MCF 10A (cell line): ENCODE measurements at regions not wholly inside any gene's neighbourhood (a gene's known extent, or its start where the extent isn't known, plus 50 kb on each side); places are given as distances from the start of the nearest gene placed in this dataset.

Experiments used
- BruUV-seq: library from RNA; stranded (reverse); fragments of 400-500 nt; replicated peaks from 2 replicates; lab custom pipeline; 2021; lab: Mats Ljungman, UMichigan
- CTCF ChIA-PET: fragments of 300-600 bp; sonication (Branson Sonifier 250); formaldehyde crosslinking; extraction: SDS; loops from one replicate; lab custom pipeline; 2021; ENCODE audit warnings: antibody characterized with exemption, inconsistent platforms; lab: Yijun Ruan, JAX
- POLR2A ChIA-PET: fragments of 300-600, 350-650 bp; sonication (Branson Sonifier 250); formaldehyde crosslinking; extraction: SDS; loops from one replicate; lab custom pipeline; 2020; ENCODE audit warnings: antibody characterized with exemption, inconsistent platforms; lab: Yijun Ruan, JAX
- DNase-seq: peaks from one replicate; pipeline ENCODE4 v3.0.0-alpha.2; 2018; ENCODE audit not compliant: unreplicated experiment
- H3K27ac Mint-ChIP-seq: one replicate; pipeline ENCODE4 v1.8.0; 2022; ENCODE audit warnings: mild to moderate bottlenecking, low read depth, mixed read lengths; ENCODE audit not compliant: unreplicated experiment
- H3K27me3 Mint-ChIP-seq: one replicate; pipeline ENCODE4 v1.8.0; 2022; ENCODE audit warnings: mixed read lengths; ENCODE audit not compliant: insufficient read depth, unreplicated experiment
- H3K36me3 Mint-ChIP-seq: one replicate; pipeline ENCODE4 v1.8.0; 2022; ENCODE audit warnings: mild to moderate bottlenecking, moderate library complexity, mixed read lengths; ENCODE audit not compliant: insufficient read depth, unreplicated experiment
- H3K4me1 Mint-ChIP-seq: one replicate; pipeline ENCODE4 v1.8.0; 2022; ENCODE audit warnings: mixed read lengths; ENCODE audit not compliant: insufficient read depth, unreplicated experiment
- H3K4me3 Mint-ChIP-seq: one replicate; pipeline ENCODE4 v1.8.0; 2022; ENCODE audit warnings: mild to moderate bottlenecking, moderate library complexity, mixed read lengths; ENCODE audit not compliant: unreplicated experiment
- H3K9me3 Mint-ChIP-seq: one replicate; pipeline ENCODE4 v1.8.0; 2022; ENCODE audit warnings: mixed read lengths; ENCODE audit not compliant: unreplicated experiment
- CTCF ChIP-seq: fragments of 200-600 bp; IDR thresholded peaks from one replicate; pipeline ENCODE4 v1.8.0; 2022; ENCODE audit warnings: antibody characterized with exemption, mild to moderate bottlenecking; ENCODE audit not compliant: unreplicated experiment
- intact Hi-C: fragments of 100-400 bp; cut with micrococcal nuclease; formaldehyde crosslinking; loops from 2 replicates; pipeline ENCODE4 v1.14.1; 2022

- H3K36me3 Mint-ChIP-seq = peaks cover 5% of the 10 kb centered on the region
- no TSS peak for BruUV-seq
- no peaks in the 10 kb centered on the region for H3K4me1 Mint-ChIP-seq
- H3K27ac Mint-ChIP-seq = no peak overlapping the region
- intact Hi-C loops = no loop called here
- no peak overlapping the region for H3K4me3 Mint-ChIP-seq
- DNase-seq = no peak
- TF ChIP-seq CTCF = no peak
- CTCF ChIA-PET = interaction anchor here (0.7 to 0.8 kb wide), 3 partner anchors 9 to 92 kb away, joined by 3 to 4 read pairs (median 3); no protein-coding TSS in a partner anchor
- H3K27me3 Mint-ChIP-seq = no peaks in the 10 kb centered on the region
- POLR2A ChIA-PET = interaction anchor here (0.7 kb wide), 1 partner anchor 71 kb away, joined by 3 read pairs; no protein-coding TSS in a partner anchor
- no peaks in the 10 kb centered on the region for H3K9me3 Mint-ChIP-seq
Observed at GRCh38 chr21:30057108-30057507, 109.5 kb downstream of the CLDN17 start.

- POLR2A ChIA-PET = no interaction called here
- no peaks in the 10 kb centered on the region for H3K9me3 Mint-ChIP-seq
Observed at GRCh38 chr21:30048570-30048969, 108.8 kb upstream of the GRIK1 start.

GRCh38 chr21:30044447-30045064 is 104.8 kb upstream of the GRIK1 start:
- POLR2A ChIA-PET = interaction anchor here (0.6 to 1.9 kb wide), 3 partner anchors 9 to 102 kb away, joined by 3 to 7 read pairs (median 5); no protein-coding TSS in a partner anchor
- intact Hi-C loops = loop anchor here (1.0 to 10.0 kb wide), 5 partner anchors 28 to 570 kb away; no protein-coding TSS in a partner anchor
- H3K27me3 Mint-ChIP-seq = peaks cover 6% of the 10 kb centered on the region
- H3K4me1 Mint-ChIP-seq = no peaks in the 10 kb centered on the region
- no peaks in the 10 kb centered on the region for H3K9me3 Mint-ChIP-seq
- no peaks in the 10 kb centered on the region for H3K36me3 Mint-ChIP-seq
- H3K4me3 Mint-ChIP-seq = no peak overlapping the region
- CTCF ChIA-PET = interaction anchor here (0.6 to 6.4 kb wide), 47 partner anchors 9 to 821 kb away, joined by 3 to 94 read pairs (median 3); no protein-coding TSS in a partner anchor
- H3K27ac Mint-ChIP-seq = no peak overlapping the region
- no TSS peak for BruUV-seq
- DNase-seq = peak; percentile 53
- peak; percentile 63 for TF ChIP-seq CTCF

More at GRCh38 chr21:30048570-30048969, 108.8 kb upstream of the GRIK1 start:
- Mint-ChIP-seq H3K4me1 (no peaks in the 10 kb centered on the region), H3K27me3 (no peaks in the 10 kb centered on the region), H3K27ac (no peak overlapping the region), H3K4me3 (no peak overlapping the region), H3K36me3 (no peaks in the 10 kb centered on the region)
- no TSS peak for BruUV-seq
- no peak for DNase-seq
- CTCF ChIA-PET = interaction anchor here (0.6 to 0.7 kb wide), 2 partner anchors 12 to 146 kb away, joined by 3 read pairs; no protein-coding TSS in a partner anchor
- intact Hi-C loops = loop anchor here (10.0 kb wide), 2 partner anchors 356 to 574 kb away; no protein-coding TSS in a partner anchor
- TF ChIP-seq CTCF = no peak

GRCh38 chr21:30042443-30042842 is 102.6 kb upstream of the GRIK1 start:
- POLR2A ChIA-PET = interaction anchor here (0.7 kb wide), 1 partner anchor 1009 kb away, joined by 3 read pairs; no protein-coding TSS in a partner anchor
- no peak for TF ChIP-seq CTCF

More at GRCh38 chr21:30042443-30042842, 102.6 kb upstream of the GRIK1 start:
- intact Hi-C loops = loop anchor here (10.0 kb wide), 2 partner anchors 362 to 568 kb away; no protein-coding TSS in a partner anchor
- no peaks in the 10 kb centered on the region for H3K36me3 Mint-ChIP-seq
- no peak for DNase-seq
- H3K27ac Mint-ChIP-seq = no peak overlapping the region
- CTCF ChIA-PET = interaction anchor here (1.2 to 6.4 kb wide), 7 partner anchors 11 to 351 kb away, joined by 3 to 94 read pairs (median 8); no protein-coding TSS in a partner anchor
- H3K9me3 Mint-ChIP-seq = no peaks in the 10 kb centered on the region
- H3K4me3 Mint-ChIP-seq = no peak overlapping the region
- no peaks in the 10 kb centered on the region for H3K4me1 Mint-ChIP-seq
- no TSS peak for BruUV-seq
- peaks cover 22% of the 10 kb centered on the region for H3K27me3 Mint-ChIP-seq
